Cardiac muscle cell (in vitro differentiated cells and primary cell): ENCODE measurements at regions not wholly inside any gene's neighbourhood (a gene's known extent, or its start where the extent isn't known, plus 50 kb on each side); places are given as distances from the start of the nearest gene placed in this dataset.

Experiments used
- DNase-seq, 2 donors: peaks; one replicate each; pipeline versions ENCODE4 v3.0.0 to v3.0.0-alpha.2; 2010 to 2017; ENCODE audit warnings: low read depth in 1 of 2, low spot score in 1 of 2
- H3K27ac ChIP-seq: fragments of 200-600 bp; sonication (generic); 2 replicates; pipeline ENCODE4 v1.5.1; 2016
- H3K27me3 ChIP-seq: fragments of 200-600 bp; sonication (generic); 2 replicates; pipeline ENCODE4 v1.6.0; 2016; ENCODE audit warnings: control low read depth
- H3K36me3 ChIP-seq: fragments of 200-600 bp; sonication (generic); 2 replicates; pipeline ENCODE4 v1.5.1; 2016; ENCODE audit warnings: control low read depth
- H3K4me1 ChIP-seq: fragments of 200-600 bp; sonication (generic); 2 replicates; pipeline ENCODE4 v1.8.1; 2017; ENCODE audit warnings: low read depth, mild to moderate bottlenecking, mixed run types
- H3K4me3 ChIP-seq: fragments of 200-600 bp; sonication (generic); 2 replicates; pipeline ENCODE4 v1.5.1; 2016; ENCODE audit warnings: mild to moderate bottlenecking
- H3K9me3 ChIP-seq: fragments of 200-600 bp; sonication (generic); 2 replicates; pipeline ENCODE4 v1.5.1; 2017; ENCODE audit warnings: low read depth, mild to moderate bottlenecking, control low read depth
- TF ChIP-seq, protein P1 (sequence below): IDR thresholded peaks from 2 replicates; pipeline ENCODE4 v1.5.1; 2012; ENCODE audit warnings: low read depth, mild to moderate bottlenecking, low read length

- Histone ChIP-seq H3K9me3 (no peaks in the 10 kb centered on the region), H3K27me3 (no peaks in the 10 kb centered on the region), H3K4me1 (no peaks in the 10 kb centered on the region), H3K27ac (no peak overlapping the region), H3K36me3 (no peaks in the 10 kb centered on the region), H3K4me3 (no peak overlapping the region)
- TF ChIP-seq, protein P1, sequence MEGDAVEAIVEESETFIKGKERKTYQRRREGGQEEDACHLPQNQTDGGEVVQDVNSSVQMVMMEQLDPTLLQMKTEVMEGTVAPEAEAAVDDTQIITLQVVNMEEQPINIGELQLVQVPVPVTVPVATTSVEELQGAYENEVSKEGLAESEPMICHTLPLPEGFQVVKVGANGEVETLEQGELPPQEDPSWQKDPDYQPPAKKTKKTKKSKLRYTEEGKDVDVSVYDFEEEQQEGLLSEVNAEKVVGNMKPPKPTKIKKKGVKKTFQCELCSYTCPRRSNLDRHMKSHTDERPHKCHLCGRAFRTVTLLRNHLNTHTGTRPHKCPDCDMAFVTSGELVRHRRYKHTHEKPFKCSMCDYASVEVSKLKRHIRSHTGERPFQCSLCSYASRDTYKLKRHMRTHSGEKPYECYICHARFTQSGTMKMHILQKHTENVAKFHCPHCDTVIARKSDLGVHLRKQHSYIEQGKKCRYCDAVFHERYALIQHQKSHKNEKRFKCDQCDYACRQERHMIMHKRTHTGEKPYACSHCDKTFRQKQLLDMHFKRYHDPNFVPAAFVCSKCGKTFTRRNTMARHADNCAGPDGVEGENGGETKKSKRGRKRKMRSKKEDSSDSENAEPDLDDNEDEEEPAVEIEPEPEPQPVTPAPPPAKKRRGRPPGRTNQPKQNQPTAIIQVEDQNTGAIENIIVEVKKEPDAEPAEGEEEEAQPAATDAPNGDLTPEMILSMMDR = no peak
- DNase-seq = no peak
Measured at GRCh38 chr1:213659580-213660547, 327.9 kb upstream of the PROX1 start.

DNA sequence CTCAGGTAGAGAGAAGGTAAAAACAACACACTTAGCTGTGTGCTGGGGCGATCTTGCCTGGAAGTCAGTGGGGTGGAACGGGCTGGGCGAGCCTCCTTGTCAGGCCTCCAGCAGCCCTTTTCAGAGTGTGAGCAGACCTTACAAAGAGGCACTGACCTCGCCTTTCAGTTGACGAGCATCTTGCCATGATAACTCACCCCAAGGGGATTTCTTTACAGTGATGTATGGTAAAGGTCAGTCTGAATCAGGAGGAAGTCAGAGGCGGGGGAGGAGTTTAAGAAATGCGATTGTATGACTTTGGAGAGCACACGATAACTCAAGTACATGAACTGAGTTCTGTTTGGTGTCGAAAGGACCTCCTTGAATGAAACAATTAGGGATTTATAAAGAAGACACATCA, 326.5 kb upstream of the PROX1 start:
- H3K9me3 ChIP-seq = no peaks in the 10 kb centered on the region
- no peak overlapping the region for H3K4me3 ChIP-seq
- DNase-seq = no peak
- H3K27me3 ChIP-seq = no peaks in the 10 kb centered on the region
- H3K36me3 ChIP-seq = no peaks in the 10 kb centered on the region
- TF ChIP-seq, protein P1 = no peak
- no peaks in the 10 kb centered on the region for H3K4me1 ChIP-seq
- H3K27ac ChIP-seq = no peak overlapping the region

- Histone ChIP-seq H3K4me3 (no peak overlapping the region), H3K27ac (no peak overlapping the region), H3K4me1 (no peaks in the 10 kb centered on the region), H3K9me3 (no peaks in the 10 kb centered on the region), H3K27me3 (no peaks in the 10 kb centered on the region), H3K36me3 (no peaks in the 10 kb centered on the region)
- TF ChIP-seq, protein P1 = no peak
- no peak for DNase-seq
Measured at GRCh38 chr1:213666113-213666512, 321.7 kb upstream of the PROX1 start.

DNA sequence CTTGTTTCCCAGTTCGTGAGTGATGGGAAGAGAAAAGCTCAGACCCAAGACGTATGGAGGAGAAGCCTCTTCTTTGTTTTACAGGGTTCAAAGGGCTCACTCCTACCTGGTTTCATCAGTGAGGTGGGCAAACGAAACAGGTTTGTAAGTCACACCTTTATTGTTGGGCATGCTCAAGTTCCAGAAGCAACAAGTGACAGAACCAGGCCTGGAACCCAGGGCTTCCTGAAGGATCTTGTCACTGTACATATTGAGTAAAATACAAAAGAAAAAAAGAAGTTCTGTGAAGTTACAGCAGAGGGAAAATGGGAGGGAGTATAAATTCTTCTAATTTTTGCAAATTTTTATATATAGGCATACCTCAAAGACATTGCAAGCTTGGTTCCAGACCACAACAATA, 320.9 kb upstream of the PROX1 start:
- DNase-seq = no peak
- Histone ChIP-seq H3K9me3 (no peaks in the 10 kb centered on the region), H3K27ac (no peak overlapping the region), H3K36me3 (no peaks in the 10 kb centered on the region), H3K4me1 (no peaks in the 10 kb centered on the region), H3K27me3 (no peaks in the 10 kb centered on the region), H3K4me3 (no peak overlapping the region)
- TF ChIP-seq, protein P1 = no peak

GRCh38 chr1:213669512-213669911, 318.3 kb upstream of the PROX1 start:
- H3K9me3 ChIP-seq = no peaks in the 10 kb centered on the region
- H3K4me1 ChIP-seq = peaks cover 7% of the 10 kb centered on the region
- no peaks in the 10 kb centered on the region for H3K27me3 ChIP-seq
- H3K27ac ChIP-seq = no peak overlapping the region
- no peak for DNase-seq
- H3K36me3 ChIP-seq = no peaks in the 10 kb centered on the region
- TF ChIP-seq, protein P1 = no peak
- no peak overlapping the region for H3K4me3 ChIP-seq
